ENCODE measurements at regions not wholly inside any gene's neighbourhood (a gene's known extent, or its start where the extent isn't known, plus 50 kb on each side); places are given as distances from the start of the nearest gene placed in this dataset.

GRCh38 chr18:4854671-4855070 is 342.4 kb downstream of the AKAIN1 start:
- no peaks in the 10 kb centered on the region for H3K9me2 ChIP-seq (replicated peaks; ENCODE audit: low read depth, low read length)
- no peaks in the 10 kb centered on the region for H3K4me1 ChIP-seq (ENCODE audit: insufficient read depth, low read length, poor library complexity, severe bottlenecking)
- no peaks in the 10 kb centered on the region for H3K79me2 ChIP-seq (ENCODE audit: insufficient read depth, low read length)
- H3K9ac ChIP-seq (ENCODE audit: low read depth, low read length, poor library complexity, severe bottlenecking) = no peak overlapping the region
- H3K9me3 ChIP-seq (ENCODE audit: insufficient read depth, low read depth, low read length) = 0 out of 2 replicates have a peak, but pooled peaks cover 3% of the 10 kb centered on the region
- no peak overlapping the region for H3K4me3 ChIP-seq (ENCODE audit: low read length, poor library complexity, severe bottlenecking)
- H3K27me3 ChIP-seq (ENCODE audit: insufficient read depth, low read length, poor library complexity, severe bottlenecking) = no peaks in the 10 kb centered on the region
- no peaks in the 10 kb centered on the region for H3K36me3 ChIP-seq (ENCODE audit: insufficient read depth, low read length)
- no peak for TF ChIP-seq CTCF (conservative IDR thresholded peaks at IDR 0.05; ENCODE audit: low read length)
- TF ChIP-seq EZH2phosphoT487 (IDR thresholded peaks at IDR 0.05; ENCODE audit: borderline replicate concordance) = no peak
- no peaks in the 10 kb centered on the region for H4K20me1 ChIP-seq (ENCODE audit: insufficient read depth, low read length, poor library complexity, severe bottlenecking)
- no peak overlapping the region for H2AFZ ChIP-seq (ENCODE audit: low read length)
- H3K4me2 ChIP-seq (ENCODE audit: low read depth, low read length, poor library complexity, severe bottlenecking) = no peak overlapping the region
- H3F3A ChIP-seq (ENCODE audit: low read depth) = no peaks in the 10 kb centered on the region

DNA sequence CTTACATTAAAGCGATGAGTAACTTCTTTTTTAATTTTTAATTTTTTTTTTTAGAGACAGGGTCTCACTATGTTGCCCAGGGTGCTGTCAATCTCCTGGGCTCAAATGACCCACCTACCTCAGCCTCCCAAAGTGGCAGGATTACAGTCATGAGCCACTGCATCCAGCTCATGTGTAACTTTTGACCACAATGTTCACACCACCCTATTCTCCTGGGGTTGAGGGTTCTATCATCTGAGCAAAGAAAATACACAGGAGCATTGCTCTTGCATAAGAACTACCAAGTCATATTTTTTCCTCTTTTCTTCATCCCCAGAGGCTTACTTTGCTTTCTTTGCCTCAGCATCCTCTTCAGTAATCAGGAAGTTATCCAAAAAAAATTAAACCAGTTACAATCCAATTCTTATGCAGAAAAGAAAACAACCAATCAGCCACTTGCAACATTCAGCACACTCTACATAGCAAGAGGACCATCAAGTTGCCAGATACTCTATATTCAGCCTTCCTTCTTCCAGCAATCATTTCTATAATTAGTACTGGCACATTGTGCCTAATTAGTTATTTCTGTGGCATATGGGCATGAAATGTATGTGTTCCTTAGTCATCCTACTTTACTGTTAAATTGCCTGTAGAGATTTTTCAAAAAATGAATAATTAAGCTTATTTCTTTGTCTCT is 345.6 kb downstream of the AKAIN1 start:
- H4K20me1 ChIP-seq (ENCODE audit: insufficient read depth, low read length, poor library complexity, severe bottlenecking) = no peaks in the 10 kb centered on the region
- H3F3A ChIP-seq (ENCODE audit: low read depth) = no peaks in the 10 kb centered on the region
- H3K4me3 ChIP-seq (ENCODE audit: low read length, poor library complexity, severe bottlenecking) = no peak overlapping the region
- TF ChIP-seq CTCF (conservative IDR thresholded peaks at IDR 0.05; ENCODE audit: low read length) (no peak), EZH2phosphoT487 (IDR thresholded peaks at IDR 0.05; ENCODE audit: borderline replicate concordance) (no peak)
- no peaks in the 10 kb centered on the region for H3K9me2 ChIP-seq (replicated peaks; ENCODE audit: low read depth, low read length)
- no peaks in the 10 kb centered on the region for H3K36me3 ChIP-seq (ENCODE audit: insufficient read depth, low read length)
- no peaks in the 10 kb centered on the region for H3K79me2 ChIP-seq (ENCODE audit: insufficient read depth, low read length)
- H3K4me2 ChIP-seq (ENCODE audit: low read depth, low read length, poor library complexity, severe bottlenecking) = no peak overlapping the region
- no peak overlapping the region for H3K9ac ChIP-seq (ENCODE audit: low read depth, low read length, poor library complexity, severe bottlenecking)
- 0 out of 2 replicates have a peak, but pooled peaks cover 3% of the 10 kb centered on the region for H3K9me3 ChIP-seq (ENCODE audit: insufficient read depth, low read depth, low read length)
- no peak overlapping the region for H2AFZ ChIP-seq (ENCODE audit: low read length)
- H3K27me3 ChIP-seq (ENCODE audit: insufficient read depth, low read length, poor library complexity, severe bottlenecking) = no peaks in the 10 kb centered on the region
- H3K4me1 ChIP-seq (ENCODE audit: insufficient read depth, low read length, poor library complexity, severe bottlenecking) = no peaks in the 10 kb centered on the region

DNA sequence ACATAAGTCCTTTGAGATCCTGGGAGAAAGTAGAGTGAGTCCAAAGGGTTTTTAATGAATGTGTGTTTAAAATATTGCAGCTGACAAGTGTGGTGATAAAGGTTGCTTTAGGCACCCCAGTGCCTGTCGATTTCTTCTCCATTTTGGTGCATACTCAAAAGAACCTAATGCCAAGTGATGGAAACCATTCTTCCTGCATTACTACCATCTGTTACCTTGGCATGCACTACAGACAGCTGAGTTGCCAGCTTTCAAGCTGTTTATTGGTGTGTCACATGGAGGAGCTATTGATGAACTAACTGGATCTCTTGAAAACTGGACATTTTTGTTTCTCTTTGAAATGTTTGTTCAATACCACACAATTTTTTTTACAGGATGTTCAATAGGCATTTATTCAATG is 350.0 kb downstream of the AKAIN1 start:
- no peaks in the 10 kb centered on the region for H3K4me1 ChIP-seq (ENCODE audit: insufficient read depth, low read length, poor library complexity, severe bottlenecking)
- no peak overlapping the region for H3K4me3 ChIP-seq (ENCODE audit: low read length, poor library complexity, severe bottlenecking)
- 0 out of 2 replicates have a peak, but pooled peaks cover 3% of the 10 kb centered on the region for H3K9me3 ChIP-seq (ENCODE audit: insufficient read depth, low read depth, low read length)
- H3K9me2 ChIP-seq (replicated peaks; ENCODE audit: low read depth, low read length) = no peaks in the 10 kb centered on the region
- H3K4me2 ChIP-seq (ENCODE audit: low read depth, low read length, poor library complexity, severe bottlenecking) = no peak overlapping the region
- H2AFZ ChIP-seq (ENCODE audit: low read length) = no peak overlapping the region
- TF ChIP-seq CTCF (conservative IDR thresholded peaks at IDR 0.05; ENCODE audit: low read length) = no peak
- TF ChIP-seq EZH2phosphoT487 (IDR thresholded peaks at IDR 0.05; ENCODE audit: borderline replicate concordance) = no peak
- H3K9ac ChIP-seq (ENCODE audit: low read depth, low read length, poor library complexity, severe bottlenecking) = no peak overlapping the region
- H3K79me2 ChIP-seq (ENCODE audit: insufficient read depth, low read length) = no peaks in the 10 kb centered on the region
- no peaks in the 10 kb centered on the region for H3K27me3 ChIP-seq (ENCODE audit: insufficient read depth, low read length, poor library complexity, severe bottlenecking)
- no peaks in the 10 kb centered on the region for H3F3A ChIP-seq (ENCODE audit: low read depth)
- no peaks in the 10 kb centered on the region for H4K20me1 ChIP-seq (ENCODE audit: insufficient read depth, low read length, poor library complexity, severe bottlenecking)
- no peaks in the 10 kb centered on the region for H3K36me3 ChIP-seq (ENCODE audit: insufficient read depth, low read length)
